ENCODE measurements at regions not wholly inside any gene's neighbourhood (a gene's known extent, or its start where the extent isn't known, plus 50 kb on each side); places are given as distances from the start of the nearest gene placed in this dataset.

GRCh38 chr9:38182321-38182720 is 113.3 kb upstream of the SHB start (continued):
- no peak for TF ChIP-seq MEF2D (CRISPR knock-in tag; IDR thresholded peaks at IDR 0.05)
- TF ChIP-seq RAD21 (CRISPR knock-in tag; IDR thresholded peaks at IDR 0.05), result no peak
- TF ChIP-seq ZNF282 (IDR thresholded peaks at IDR 0.05; ENCODE audit: partially characterized antibody), result no peak
- TF ChIP-seq ZSCAN20 (CRISPR knock-in tag; IDR thresholded peaks at IDR 0.05; ENCODE audit: borderline replicate concordance), result no peak
- no peak for TF ChIP-seq SNAPC5 (CRISPR knock-in tag; IDR thresholded peaks at IDR 0.05; ENCODE audit: borderline replicate concordance)
- no peak for TF ChIP-seq ZMYM4 (CRISPR knock-in tag; IDR thresholded peaks at IDR 0.05)
- TF ChIP-seq ZNF703 (CRISPR knock-in tag; IDR thresholded peaks at IDR 0.05; ENCODE audit: borderline replicate concordance), result no peak
- no peak for TF ChIP-seq ZNF546 (CRISPR knock-in tag; conservative IDR thresholded peaks at IDR 0.05)
- no peak for TF ChIP-seq ZNF276 (CRISPR knock-in tag; IDR thresholded peaks at IDR 0.05; ENCODE audit: low read depth)
- no peak for TF ChIP-seq NFKBIZ (CRISPR knock-in tag; IDR thresholded peaks at IDR 0.05)
- TF ChIP-seq ZNF879 (CRISPR knock-in tag; IDR thresholded peaks at IDR 0.05), result no peak
- TF ChIP-seq FOXA1 (IDR thresholded peaks at IDR 0.05), result no peak
- TF ChIP-seq FOXA1 (CRISPR knock-in tag; IDR thresholded peaks at IDR 0.05), result no peak

GRCh38 chr9:38181866-38182265 is 112.8 kb upstream of the SHB start:
- Histone ChIP-seq H3K9ac (ENCODE audit: insufficient read depth, low read depth, low read length) (no peak overlapping the region), H3K79me2 (ENCODE audit: insufficient read depth, low read length) (no peaks in the 10 kb centered on the region), H3K27me3 (ENCODE audit: control insufficient read depth in 1 of 2, insufficient read depth in 2 of 2, low read length in 2 of 2) (no peaks in the 10 kb centered on the region), H4K20me1 (ENCODE audit: insufficient read depth, low read length) (no peaks in the 10 kb centered on the region), H3K4me2 (ENCODE audit: low read depth, low read length) (no peak overlapping the region), H3K4me1 (ENCODE audit: insufficient read depth, low read length) (no peaks in the 10 kb centered on the region), H2AFZ (ENCODE audit: low read length) (no peak overlapping the region), H3K36me3 (replicated peaks in 1 of 2; ENCODE audit: control insufficient read depth in 1 of 2, insufficient read depth in 2 of 2, low read length in 2 of 2) (no peaks in the 10 kb centered on the region), H3K27ac (ENCODE audit: extremely low read length, insufficient read depth, low read length) (no peak overlapping the region), H3K9me3 (ENCODE audit: low read length) (no peaks in the 10 kb centered on the region), H3K4me3 (replicated peaks in 1 of 3; ENCODE audit: insufficient read depth in 1 of 3, low read depth in 2 of 3, low read length in 3 of 3) (no peak overlapping the region)
- ChIA-PET POLR2A (no interaction called here), CTCF (ENCODE audit: low intra/inter-chr PET ratio, low total read pairs) (no interaction called here)
- no peak for DNase-seq (ENCODE audit: low spot score)
- in situ Hi-C loops (cut with HindIII; ENCODE audit: extremely low pct_ligation_motif_present, low pct_unique_long_range_greater_than_20kb) (no loop called here), intact Hi-C loops (cut with micrococcal nuclease; ENCODE audit: unreplicated experiment) (no loop called here)
- no peak for ATAC-seq
- FAIRE-seq, result no peak
- BruUV-seq (replicated peaks), result no TSS peak
- 19% methylated on average over 2 of the region's 2 CpGs for WGBS (ENCODE audit: low lambda C conversion rate)
- no peak for TF ChIP-seq CBX2 (IDR thresholded peaks at IDR 0.05; ENCODE audit: low read depth, low read length)
- no peak for TF ChIP-seq CBX2 (CRISPR knock-in tag; IDR thresholded peaks at IDR 0.05; ENCODE audit: low read depth)
- no peak for TF ChIP-seq MEIS2 (CRISPR knock-in tag; IDR thresholded peaks at IDR 0.05)
- TF ChIP-seq ZNF747 (CRISPR knock-in tag; IDR thresholded peaks at IDR 0.05; ENCODE audit: borderline replicate concordance), result no peak
- TF ChIP-seq ZNF501 (CRISPR knock-in tag; IDR thresholded peaks at IDR 0.05), result no peak
- TF ChIP-seq ZKSCAN1 (IDR thresholded peaks at IDR 0.05; ENCODE audit: low read length), result no peak
- no peak for TF ChIP-seq TOPORS (CRISPR knock-in tag; IDR thresholded peaks at IDR 0.05)
- no peak for TF ChIP-seq DMTF1 (CRISPR knock-in tag; IDR thresholded peaks at IDR 0.05)
- no peak for TF ChIP-seq RFXANK (CRISPR knock-in tag; IDR thresholded peaks at IDR 0.05)
- TF ChIP-seq ZNF20 (CRISPR knock-in tag; IDR thresholded peaks at IDR 0.05), result no peak
- TF ChIP-seq GATAD1 (CRISPR knock-in tag; IDR thresholded peaks at IDR 0.05), result no peak
